ENCODE measurements at regions not wholly inside any gene's neighbourhood (a gene's known extent, or its start where the extent isn't known, plus 50 kb on each side); places are given as distances from the start of the nearest gene placed in this dataset.

DNA sequence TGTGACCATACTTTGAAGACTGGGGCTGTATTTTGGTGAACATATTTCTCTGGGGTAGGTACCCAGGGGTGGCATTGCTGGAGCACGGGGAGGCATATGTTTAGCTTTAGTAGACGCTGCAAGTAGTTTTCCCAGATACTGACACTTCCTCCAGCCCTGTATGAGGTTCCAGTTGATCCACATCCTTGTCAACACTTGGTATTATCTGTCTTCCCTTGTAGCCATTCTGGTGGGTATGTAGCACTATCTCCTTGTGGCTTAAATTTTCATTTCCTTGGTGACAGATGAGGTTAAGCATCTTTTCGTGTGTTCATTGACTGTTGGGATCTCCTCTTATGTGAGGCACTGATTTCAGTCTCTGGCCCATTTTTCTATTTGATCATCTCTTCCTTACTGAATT lies 179.1 kb downstream of the PHETA1 start:
- no peaks in the 10 kb centered on the region for H3K4me1 Mint-ChIP-seq
- CTCF ChIA-PET = no interaction called here
- ATAC-seq = no peak

DNA sequence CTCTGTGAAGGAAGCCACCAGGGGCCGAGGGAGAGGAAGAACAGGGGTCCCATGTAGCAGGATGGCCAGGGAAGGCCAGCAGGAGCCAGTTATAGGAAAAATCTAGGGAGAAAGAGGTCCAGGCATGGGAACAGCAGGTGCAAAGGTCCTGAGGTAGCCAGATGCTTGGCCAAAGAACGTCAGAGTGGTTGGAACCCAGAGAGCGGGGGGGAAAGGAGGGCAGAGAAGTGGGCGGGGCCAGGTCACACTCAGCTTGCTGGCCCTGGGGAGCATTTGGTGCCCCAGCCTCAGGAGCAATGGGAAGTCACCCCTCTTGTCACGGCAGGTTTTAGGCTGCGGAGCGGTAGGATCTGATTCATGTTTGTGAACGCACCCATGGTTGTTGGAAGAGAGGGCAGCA lies 180.5 kb downstream of the PHETA1 start:
- CTCF ChIA-PET = no interaction called here
- Mint-ChIP-seq H3K4me3 (no peak overlapping the region), H3K36me3 (no peaks in the 10 kb centered on the region), H3K4me1 (no peaks in the 10 kb centered on the region), H3K27me3 (peaks cover 2% of the 10 kb centered on the region), H3K27ac (no peak overlapping the region), H3K9me3 (ENCODE audit: low read depth) (no peaks in the 10 kb centered on the region)
- ATAC-seq = no peak
- DNase-seq = no peak

More for the DNA sequence above, 179.1 kb downstream of the PHETA1 start:
- H3K4me3 Mint-ChIP-seq = no peak overlapping the region
- no peak overlapping the region for H3K27ac Mint-ChIP-seq
- H3K27me3 Mint-ChIP-seq = no peaks in the 10 kb centered on the region
- H3K9me3 Mint-ChIP-seq (ENCODE audit: low read depth) = no peaks in the 10 kb centered on the region
- no peaks in the 10 kb centered on the region for H3K36me3 Mint-ChIP-seq
- no peak for DNase-seq

DNA sequence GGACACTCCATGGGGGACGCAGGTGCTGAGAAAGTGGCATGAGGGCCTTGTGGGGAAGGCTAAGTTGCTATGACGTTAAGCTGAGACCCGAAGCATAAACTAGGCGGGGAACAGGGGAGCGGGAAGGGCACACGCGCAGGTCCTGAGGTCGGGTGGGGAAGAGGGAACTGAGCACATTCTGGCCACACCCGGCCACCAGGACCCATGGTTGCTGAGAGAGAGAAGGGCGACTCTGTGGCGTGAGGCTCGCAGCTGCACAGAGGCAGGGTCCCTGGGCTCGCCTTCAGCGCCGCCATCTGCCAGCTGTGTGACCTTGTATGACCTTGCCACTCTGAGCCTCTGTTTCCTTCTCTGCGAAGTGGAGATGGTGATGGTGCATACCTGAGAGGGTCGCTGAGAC lies 182.5 kb downstream of the PHETA1 start:
- CTCF ChIA-PET = no interaction called here
- H3K36me3 Mint-ChIP-seq = no peaks in the 10 kb centered on the region
- ATAC-seq (no peak), DNase-seq (no peak)
- H3K4me3 Mint-ChIP-seq = no peak overlapping the region
- no peak overlapping the region for H3K27ac Mint-ChIP-seq
- no peaks in the 10 kb centered on the region for H3K9me3 Mint-ChIP-seq (ENCODE audit: low read depth)
- peaks cover 20% of the 10 kb centered on the region for H3K27me3 Mint-ChIP-seq
- H3K4me1 Mint-ChIP-seq = no peaks in the 10 kb centered on the region

DNA sequence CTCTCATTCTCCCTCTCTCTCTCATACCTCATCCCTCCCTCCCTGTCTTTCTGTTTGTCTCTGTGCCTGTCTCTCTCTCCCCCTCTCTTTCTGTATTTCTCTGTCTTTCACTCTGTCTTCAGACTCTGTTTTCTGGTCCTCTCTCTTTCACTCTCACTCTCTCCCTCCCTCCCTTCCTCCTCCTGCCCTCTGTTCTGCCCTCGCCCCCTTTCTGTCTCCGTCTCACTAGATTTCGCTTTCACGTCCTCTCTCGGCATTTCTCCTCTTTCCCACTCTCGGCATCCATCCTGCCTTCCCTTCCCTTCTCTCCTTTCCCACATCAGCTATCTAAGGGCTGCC lies 183.0 kb downstream of the PHETA1 start:
- H3K4me1 Mint-ChIP-seq = no peaks in the 10 kb centered on the region
- CTCF ChIA-PET = no interaction called here
- H3K27ac Mint-ChIP-seq = no peak overlapping the region
- H3K36me3 Mint-ChIP-seq = no peaks in the 10 kb centered on the region
- H3K9me3 Mint-ChIP-seq (ENCODE audit: low read depth) = no peaks in the 10 kb centered on the region
- no peak for ATAC-seq
- no peak overlapping the region for H3K4me3 Mint-ChIP-seq
- H3K27me3 Mint-ChIP-seq = peaks cover 25% of the 10 kb centered on the region
- DNase-seq = no peak

DNA sequence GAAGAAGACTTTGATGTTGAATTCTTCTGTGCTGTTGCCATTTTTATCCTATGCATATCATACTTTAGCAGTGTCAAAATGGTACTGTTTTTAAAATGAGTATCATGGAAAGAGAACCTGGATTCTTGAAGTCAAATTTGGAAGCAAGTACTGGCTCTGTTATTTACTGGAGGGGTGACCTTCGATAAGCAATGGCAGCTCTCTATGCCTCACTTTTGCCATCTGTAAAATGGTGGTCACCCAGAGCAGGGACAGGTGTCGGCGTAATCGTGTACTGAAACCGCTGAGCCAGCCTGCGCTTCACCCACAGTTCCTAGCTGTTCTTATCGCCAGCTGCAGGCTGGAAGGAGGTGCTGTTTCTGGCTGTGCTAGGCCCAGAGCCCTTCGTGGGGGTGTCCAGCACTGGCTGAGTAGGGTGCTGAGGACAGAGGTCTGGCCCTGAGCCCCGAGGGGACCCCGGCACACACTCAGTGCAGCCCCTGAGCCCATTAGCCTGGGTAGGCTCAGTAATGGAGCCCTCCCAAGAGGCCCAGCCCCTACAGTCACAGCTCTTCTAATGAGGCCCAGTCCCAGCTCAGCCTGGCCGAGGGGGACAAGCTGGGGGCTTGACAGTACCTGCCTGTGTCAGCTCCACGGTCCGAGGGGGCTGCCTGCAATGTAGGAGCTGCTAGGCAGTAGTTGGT lies 183.5 kb downstream of the PHETA1 start:
- peaks cover 30% of the 10 kb centered on the region for H3K27me3 Mint-ChIP-seq
- no peaks in the 10 kb centered on the region for H3K9me3 Mint-ChIP-seq (ENCODE audit: low read depth)
- no peak overlapping the region for H3K27ac Mint-ChIP-seq
- ATAC-seq (no peak), DNase-seq (no peak)
- CTCF ChIA-PET = no interaction called here
- no peaks in the 10 kb centered on the region for H3K4me1 Mint-ChIP-seq
- H3K4me3 Mint-ChIP-seq = no peak overlapping the region
- no peaks in the 10 kb centered on the region for H3K36me3 Mint-ChIP-seq

DNA sequence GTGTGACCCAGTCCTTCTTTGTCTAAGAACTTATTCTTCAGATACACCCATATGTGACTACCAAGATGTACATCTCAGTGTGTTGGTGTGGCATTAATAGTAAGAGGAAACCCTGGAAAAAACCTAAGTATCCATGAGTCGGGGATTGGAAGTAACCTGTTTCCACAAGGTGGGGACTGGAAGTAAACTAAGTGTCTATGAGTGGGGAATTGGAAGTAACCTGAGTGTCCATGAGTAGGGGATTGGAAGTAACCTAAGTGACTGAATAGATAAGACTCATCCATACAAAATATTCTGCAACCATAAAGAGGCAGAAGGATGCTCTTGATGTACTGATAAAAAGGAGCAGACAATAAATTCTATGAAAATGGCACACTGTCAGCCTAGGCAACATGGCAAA lies 184.7 kb downstream of the PHETA1 start:
- H3K27me3 Mint-ChIP-seq = peaks cover 40% of the 10 kb centered on the region
- CTCF ChIA-PET = no interaction called here
- no peak for ATAC-seq
- no peaks in the 10 kb centered on the region for H3K36me3 Mint-ChIP-seq
- H3K4me3 Mint-ChIP-seq = no peak overlapping the region
- no peaks in the 10 kb centered on the region for H3K9me3 Mint-ChIP-seq (ENCODE audit: low read depth)
- H3K27ac Mint-ChIP-seq = no peak overlapping the region
- DNase-seq = no peak
- H3K4me1 Mint-ChIP-seq = no peaks in the 10 kb centered on the region

DNA sequence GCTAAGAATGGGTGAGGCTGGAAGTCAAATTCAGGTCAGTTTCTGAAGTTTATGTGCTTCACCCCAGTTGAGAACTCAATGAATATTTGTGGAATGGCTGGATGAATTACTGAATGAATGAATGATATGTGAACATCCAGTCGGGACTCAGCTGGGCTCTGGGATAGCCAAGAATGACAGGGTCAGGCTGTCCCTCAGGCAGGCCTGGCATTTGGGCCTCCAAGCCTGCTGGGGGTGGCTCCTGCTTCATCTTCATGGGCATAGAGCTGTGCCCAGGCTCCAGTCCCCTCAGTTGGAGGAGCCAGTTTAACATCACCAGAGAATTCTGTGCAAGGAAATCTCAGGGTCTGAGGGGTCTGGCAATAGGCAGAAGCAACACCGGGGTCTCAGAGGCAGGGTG lies 185.8 kb downstream of the PHETA1 start:
- CTCF ChIA-PET = no interaction called here
- Mint-ChIP-seq H3K27me3 (peaks cover 41% of the 10 kb centered on the region), H3K4me3 (no peak overlapping the region), H3K4me1 (no peaks in the 10 kb centered on the region), H3K27ac (no peak overlapping the region), H3K36me3 (no peaks in the 10 kb centered on the region), H3K9me3 (ENCODE audit: low read depth) (no peaks in the 10 kb centered on the region)
- no peak for DNase-seq
- ATAC-seq = no peak

DNA sequence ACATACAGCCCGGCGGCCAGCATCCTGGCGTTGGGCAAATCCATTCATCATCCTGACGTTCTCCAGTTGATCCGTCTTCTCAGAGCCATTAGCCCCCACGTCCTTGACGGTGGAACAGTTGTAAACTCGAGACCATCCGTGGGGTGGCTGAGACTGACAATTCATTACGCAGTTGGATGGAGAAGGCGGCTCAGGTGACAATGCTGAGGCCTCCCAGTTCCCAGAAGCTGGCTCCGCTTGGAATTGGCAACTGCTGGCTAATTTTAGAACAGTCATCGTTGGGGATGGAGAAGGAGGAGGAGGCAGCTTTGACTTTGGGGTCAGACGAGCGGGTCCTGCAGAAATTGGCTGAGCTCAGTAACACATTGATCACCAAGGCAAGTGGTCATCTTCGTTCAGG lies 186.5 kb downstream of the PHETA1 start:
- ATAC-seq (no peak), DNase-seq (no peak)
- Mint-ChIP-seq H3K27ac (no peak overlapping the region), H3K9me3 (ENCODE audit: low read depth) (no peaks in the 10 kb centered on the region), H3K27me3 (peaks cover 41% of the 10 kb centered on the region), H3K36me3 (no peaks in the 10 kb centered on the region), H3K4me1 (no peaks in the 10 kb centered on the region), H3K4me3 (no peak overlapping the region)
- CTCF ChIA-PET = no interaction called here

DNA sequence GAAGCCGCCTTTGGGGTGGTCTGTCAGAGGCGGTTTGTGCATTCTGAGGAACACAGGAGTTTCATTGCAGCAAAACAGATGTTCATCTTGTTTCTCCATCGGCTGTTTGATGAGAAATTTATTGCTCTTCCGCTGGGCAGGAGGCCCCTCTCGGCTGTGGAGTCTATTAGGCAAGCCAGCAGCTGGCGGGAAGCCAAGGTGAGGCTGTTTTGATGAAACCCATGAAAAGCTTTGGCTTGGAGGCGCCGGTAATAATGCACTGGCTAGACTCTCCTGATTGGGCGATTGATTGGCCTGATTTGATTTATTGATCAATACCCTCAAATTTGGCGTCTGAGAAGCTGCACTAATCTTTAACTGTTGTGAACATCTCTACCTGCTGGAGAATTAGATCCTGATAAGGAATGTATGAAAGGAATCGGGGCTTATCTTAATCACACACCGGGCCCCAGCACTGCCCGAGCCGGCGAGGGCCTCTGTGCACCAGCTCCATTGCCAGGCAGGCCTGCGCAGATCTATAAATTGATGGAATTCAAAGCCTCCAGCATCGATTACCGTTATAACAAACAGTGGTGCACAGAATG lies 187.7 kb downstream of the PHETA1 start:
- Mint-ChIP-seq H3K36me3 (no peaks in the 10 kb centered on the region), H3K27ac (no peak overlapping the region), H3K4me3 (no peak overlapping the region)

DNA sequence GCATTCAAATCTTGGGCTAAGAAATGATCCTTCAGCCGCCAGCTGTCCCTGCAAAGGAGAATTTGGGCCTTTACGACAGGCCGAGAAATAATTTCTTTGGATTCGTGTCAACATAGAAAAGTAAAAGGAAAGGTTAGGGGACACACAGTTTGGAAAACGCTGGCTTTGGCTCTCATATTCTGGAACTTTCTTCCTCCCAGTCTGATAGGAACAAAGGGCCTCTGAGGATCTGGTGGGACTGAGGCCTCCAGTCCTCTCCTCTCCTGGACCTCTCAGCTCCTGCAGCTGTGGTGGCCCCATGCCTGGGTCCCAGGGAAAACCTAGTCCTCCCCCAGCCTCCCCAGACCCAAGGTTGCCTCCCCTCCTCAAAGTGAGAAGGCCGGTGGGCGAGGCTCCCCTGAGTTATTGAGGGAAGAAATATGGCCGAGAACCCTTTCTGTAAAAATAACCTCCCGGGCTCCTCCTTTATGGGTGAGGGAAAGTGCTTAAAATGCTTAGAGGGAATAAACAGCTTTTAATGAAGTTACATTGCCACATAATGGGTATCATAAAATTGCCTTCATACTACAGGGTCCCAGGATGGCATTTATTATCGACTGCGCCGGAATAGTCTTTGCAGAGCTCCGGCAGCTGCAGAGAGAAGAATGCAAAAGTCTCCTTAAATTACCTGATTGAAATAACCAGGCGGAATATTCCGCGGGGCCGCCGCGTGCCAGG lies 188.3 kb downstream of the PHETA1 start:
- Mint-ChIP-seq H3K27me3 (peaks cover 49% of the 10 kb centered on the region), H3K27ac (no peak overlapping the region), H3K4me1 (no peaks in the 10 kb centered on the region), H3K9me3 (ENCODE audit: low read depth) (no peaks in the 10 kb centered on the region), H3K36me3 (no peaks in the 10 kb centered on the region), H3K4me3 (no peak overlapping the region)
- DNase-seq (no peak), ATAC-seq (no peak)
- CTCF ChIA-PET = no interaction called here

More for the DNA sequence above, 187.7 kb downstream of the PHETA1 start:
- Mint-ChIP-seq H3K4me1 (no peaks in the 10 kb centered on the region), H3K27me3 (peaks cover 45% of the 10 kb centered on the region), H3K9me3 (ENCODE audit: low read depth) (no peaks in the 10 kb centered on the region)
- DNase-seq (no peak), ATAC-seq (no peak)
- CTCF ChIA-PET = no interaction called here

DNA sequence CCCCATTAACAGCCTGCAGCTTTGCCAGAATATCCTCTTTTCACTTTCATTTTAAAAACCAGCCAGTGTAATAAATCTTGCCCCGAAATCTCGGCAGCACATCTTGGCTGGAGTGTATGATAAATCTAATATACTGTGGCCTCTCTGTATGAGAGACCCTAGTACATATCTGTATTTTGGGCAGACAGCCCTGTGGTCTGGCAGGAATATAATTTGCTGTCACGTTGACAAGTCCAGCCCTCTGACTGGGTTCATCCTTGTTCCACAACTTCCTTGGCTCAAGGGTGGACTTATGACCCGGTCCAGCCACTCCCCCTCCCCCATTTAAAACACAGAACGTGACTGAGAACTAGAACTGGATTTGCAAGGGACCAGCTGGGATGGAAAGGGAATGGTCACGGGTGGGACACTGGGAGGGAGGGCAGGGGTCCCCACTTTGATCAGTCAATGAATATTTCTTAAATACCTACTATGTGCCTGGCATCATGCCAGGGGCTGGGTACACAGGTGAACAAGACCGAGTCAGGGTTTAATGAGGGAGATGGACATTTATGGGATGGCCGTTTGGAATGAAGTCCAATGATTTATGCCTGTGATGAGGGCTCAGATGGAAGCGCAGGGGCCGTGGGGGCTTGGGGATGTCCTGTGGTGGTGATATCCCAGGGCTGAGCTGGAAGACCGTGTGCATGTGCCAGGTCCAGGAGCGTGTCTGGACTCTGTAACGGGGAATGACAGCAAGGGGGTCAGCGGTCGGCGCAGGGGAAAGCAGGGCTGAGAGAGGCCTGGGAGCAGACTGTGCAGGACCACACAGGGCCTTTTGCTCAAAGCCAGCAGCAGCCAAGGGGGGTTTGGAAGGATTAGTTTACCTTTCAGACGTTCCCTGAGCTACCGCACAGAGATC lies 190.5 kb downstream of the PHETA1 start:
- CTCF ChIA-PET = no interaction called here
- Mint-ChIP-seq H3K4me1 (peaks cover 2% of the 10 kb centered on the region), H3K9me3 (ENCODE audit: low read depth) (no peaks in the 10 kb centered on the region), H3K27ac (no peak overlapping the region), H3K4me3 (no peak overlapping the region), H3K27me3 (peaks cover 56% of the 10 kb centered on the region), H3K36me3 (no peaks in the 10 kb centered on the region)
- no peak for ATAC-seq
- DNase-seq = no peak

DNA sequence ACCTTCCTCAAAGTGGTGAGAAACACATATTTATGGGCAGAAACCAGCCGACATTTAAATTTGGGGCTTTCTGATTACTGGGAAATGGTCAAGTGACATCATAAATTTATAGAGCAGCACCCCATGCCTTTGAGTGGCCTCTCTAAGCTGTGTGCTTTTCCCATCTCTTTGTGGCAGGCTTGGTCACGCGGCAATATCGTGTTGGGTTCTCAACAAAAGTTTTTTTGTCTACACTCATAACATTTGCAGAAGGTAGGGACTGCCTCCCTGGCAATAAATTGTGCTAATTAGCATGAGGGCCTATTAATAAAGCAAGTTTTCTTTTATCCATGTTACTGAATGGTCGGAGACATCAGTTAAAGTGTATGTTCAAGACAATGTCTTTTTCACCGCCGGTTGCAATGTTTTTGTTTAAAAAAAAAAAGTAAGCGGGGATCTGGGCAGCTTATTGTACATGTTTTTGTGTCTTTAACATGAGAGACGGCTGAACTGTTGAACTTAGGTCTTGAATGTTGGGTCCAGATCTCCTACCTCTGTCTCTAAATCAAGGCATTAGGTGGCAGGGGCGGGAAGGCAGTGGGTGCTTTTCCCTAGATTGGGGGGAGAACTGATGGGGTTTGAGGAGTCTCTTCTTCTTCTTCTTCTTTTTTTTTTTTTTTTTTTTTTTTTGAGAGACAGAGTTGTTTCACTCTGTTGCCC lies 193.3 kb downstream of the PHETA1 start:
- no peaks in the 10 kb centered on the region for H3K36me3 Mint-ChIP-seq
- H3K4me1 Mint-ChIP-seq = peaks cover 2% of the 10 kb centered on the region
- CTCF ChIA-PET = no interaction called here
- H3K9me3 Mint-ChIP-seq (ENCODE audit: low read depth) = no peaks in the 10 kb centered on the region
- H3K27ac Mint-ChIP-seq = no peak overlapping the region
- peaks cover 30% of the 10 kb centered on the region for H3K27me3 Mint-ChIP-seq
- DNase-seq = no peak
- no peak for ATAC-seq
- H3K4me3 Mint-ChIP-seq = no peak overlapping the region

DNA sequence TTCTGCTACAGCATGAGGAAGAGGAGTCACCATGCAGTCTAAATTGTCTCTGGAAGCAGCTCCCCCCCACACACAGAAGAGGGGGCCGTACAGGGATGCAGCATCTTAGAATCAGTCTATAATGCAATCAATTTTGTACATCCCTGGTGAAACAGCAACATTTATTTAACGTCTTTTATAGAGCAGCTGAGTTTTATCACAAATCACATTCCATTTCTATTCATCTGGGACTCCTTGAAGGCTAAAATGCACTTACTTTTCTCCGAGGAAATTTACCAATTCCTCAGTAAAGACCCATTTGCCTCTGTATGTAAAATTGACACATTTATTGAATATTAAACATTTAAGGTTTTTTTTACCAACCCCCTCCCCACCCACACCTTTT lies 193.9 kb downstream of the PHETA1 start:
- H3K27me3 Mint-ChIP-seq = peaks cover 24% of the 10 kb centered on the region
- H3K36me3 Mint-ChIP-seq = no peaks in the 10 kb centered on the region
- CTCF ChIA-PET = interaction anchor here (1.0 kb wide), 1 partner anchor 148 kb away, joined by 4 read pairs; no protein-coding TSS in a partner anchor
- no peak overlapping the region for H3K27ac Mint-ChIP-seq
- peaks cover 2% of the 10 kb centered on the region for H3K4me1 Mint-ChIP-seq
- H3K4me3 Mint-ChIP-seq = no peak overlapping the region
- no peaks in the 10 kb centered on the region for H3K9me3 Mint-ChIP-seq (ENCODE audit: low read depth)
- DNase-seq (no peak), ATAC-seq (no peak)
